Activated CD8-positive, alpha-beta T cell treated with anti-CD3 and anti-CD28 coated beads for 36 hours (primary cell): ENCODE measurements at regions not wholly inside any gene's neighbourhood (a gene's known extent, or its start where the extent isn't known, plus 50 kb on each side); places are given as distances from the start of the nearest gene placed in this dataset.

Source experiments
- ATAC-seq: fragments of 200-7000 bp; cut with Tn5 transposase; one replicate; pipeline ENCODE4 v1.10.0; 2021; ENCODE audit warnings: mild to moderate bottlenecking, moderate library complexity
- CTCF ChIA-PET: fragments of 350-600 bp; sonication (Branson Sonifier 250); formaldehyde crosslinking; loops from one replicate; lab custom pipeline; 2021; ENCODE audit warnings: antibody characterized with exemption; lab: Charles Lee
- POLR2A ChIA-PET: fragments of 350-600 bp; sonication (Branson Sonifier 250); formaldehyde crosslinking; loops from one replicate; lab custom pipeline; 2021; ENCODE audit warnings: antibody characterized with exemption; lab: Charles Lee
- DNase-seq: peaks from one replicate; pipeline ENCODE4 v3.0.0-alpha.2; 2020
- H3K27ac Mint-ChIP-seq: one replicate; pipeline ENCODE4 v1.8.0; 2021; ENCODE audit warnings: mild to moderate bottlenecking, mixed read lengths
- H3K27me3 Mint-ChIP-seq: one replicate; pipeline ENCODE4 v1.8.0; 2021; ENCODE audit warnings: mixed read lengths
- H3K36me3 Mint-ChIP-seq: one replicate; pipeline ENCODE4 v1.8.0; 2021; ENCODE audit warnings: low read depth, mixed read lengths
- H3K4me1 Mint-ChIP-seq: one replicate; pipeline ENCODE4 v1.8.0; 2021; ENCODE audit warnings: low read depth, mixed read lengths
- H3K4me3 Mint-ChIP-seq: one replicate; pipeline ENCODE4 v1.8.0; 2021; ENCODE audit warnings: mild to moderate bottlenecking, moderate library complexity, mixed read lengths
- H3K9me3 Mint-ChIP-seq: one replicate; pipeline ENCODE4 v1.8.0; 2021; ENCODE audit warnings: mixed read lengths
- CTCF ChIP-seq: fragments of 200-600 bp; IDR thresholded peaks from one replicate; pipeline ENCODE4 v1.8.0; 2022; ENCODE audit warnings: antibody characterized with exemption, mild to moderate bottlenecking
- intact Hi-C: fragments of 100-400 bp; cut with micrococcal nuclease; formaldehyde crosslinking; loops from one replicate; pipeline ENCODE4 v1.10.0; 2022

GRCh38 chr6:8993111-8993510, 557.8 kb upstream of the SLC35B3 start:
- ChIA-PET CTCF (no interaction called here), POLR2A (no interaction called here)

GRCh38 chr6:8991844-8992243, 556.5 kb upstream of the SLC35B3 start:
- Mint-ChIP-seq H3K4me3 (no peak overlapping the region), H3K9me3 (no peaks in the 10 kb centered on the region), H3K27ac (no peak overlapping the region), H3K4me1 (no peaks in the 10 kb centered on the region), H3K27me3 (peaks cover 6% of the 10 kb centered on the region), H3K36me3 (no peaks in the 10 kb centered on the region)
- ChIA-PET POLR2A (no interaction called here), CTCF (interaction anchor here (0.9 kb wide), 1 partner anchor 9 kb away, joined by 4 read pairs; no protein-coding TSS in a partner anchor)
- DNase-seq = no peak
- ATAC-seq = no peak
- intact Hi-C loops = no loop called here
- TF ChIP-seq CTCF = no peak

More at GRCh38 chr6:8993111-8993510, 557.8 kb upstream of the SLC35B3 start:
- no peaks in the 10 kb centered on the region for H3K36me3 Mint-ChIP-seq
- intact Hi-C loops = no loop called here
- no peak for TF ChIP-seq CTCF
- H3K9me3 Mint-ChIP-seq = no peaks in the 10 kb centered on the region
- H3K27me3 Mint-ChIP-seq = peaks cover 4% of the 10 kb centered on the region
- no peak overlapping the region for H3K4me3 Mint-ChIP-seq
- no peaks in the 10 kb centered on the region for H3K4me1 Mint-ChIP-seq
- H3K27ac Mint-ChIP-seq = no peak overlapping the region
- DNase-seq (no peak), ATAC-seq (no peak)

- POLR2A ChIA-PET = no interaction called here
- CTCF ChIA-PET = no interaction called here
- ATAC-seq = no peak
Observed at GRCh38 chr6:8990075-8990474, 554.7 kb upstream of the SLC35B3 start.

GRCh38 chr6:8983202-8983688, 547.9 kb upstream of the SLC35B3 start:
- H3K27me3 Mint-ChIP-seq = peaks cover 18% of the 10 kb centered on the region
- CTCF ChIA-PET = interaction anchor here (0.8 to 2.2 kb wide), 9 partner anchors 9 to 1451 kb away, joined by 3 to 7 read pairs (median 3); no protein-coding TSS in a partner anchor
- peak; percentile 94 for ATAC-seq

More at GRCh38 chr6:8990075-8990474, 554.7 kb upstream of the SLC35B3 start:
- Mint-ChIP-seq H3K36me3 (no peaks in the 10 kb centered on the region), H3K27me3 (peaks cover 6% of the 10 kb centered on the region), H3K4me3 (no peak overlapping the region), H3K27ac (no peak overlapping the region), H3K9me3 (no peaks in the 10 kb centered on the region), H3K4me1 (no peaks in the 10 kb centered on the region)
- intact Hi-C loops = no loop called here
- TF ChIP-seq CTCF = no peak
- DNase-seq = no peak

More at GRCh38 chr6:8983202-8983688, 547.9 kb upstream of the SLC35B3 start:
- intact Hi-C loops = no loop called here
- Mint-ChIP-seq H3K36me3 (no peaks in the 10 kb centered on the region), H3K27ac (no peak overlapping the region), H3K4me1 (no peaks in the 10 kb centered on the region), H3K4me3 (no peak overlapping the region), H3K9me3 (no peaks in the 10 kb centered on the region)
- TF ChIP-seq CTCF = peak; percentile 95
- peak; percentile 68 for DNase-seq
- POLR2A ChIA-PET = no interaction called here
